ENCODE measurements at regions not wholly inside any gene's neighbourhood (a gene's known extent, or its start where the extent isn't known, plus 50 kb on each side); places are given as distances from the start of the nearest gene placed in this dataset.
"Not testable (repeated sequence)": the region's sequence is repeated elsewhere in the genome, so short reads cannot be mapped to it uniquely, and the experiment has no call there.

GRCh38 chr18:62629031-62629430, 86.3 kb upstream of the PHLPP1 start:
- ATAC-seq = no peak

- ATAC-seq = no peak
Observed at GRCh38 chr18:62631173-62631572, 84.2 kb upstream of the PHLPP1 start.

GRCh38 chr18:62632788-62633455, 82.4 kb upstream of the PHLPP1 start:
- ATAC-seq = no peak

- no peak for ATAC-seq
Observed at GRCh38 chr18:62634458-62634857, 80.9 kb upstream of the PHLPP1 start.

- peak; percentile 50 for ATAC-seq
Observed at GRCh38 chr18:62634979-62635630, 80.2 kb upstream of the PHLPP1 start.

- no peak for ATAC-seq
Observed at GRCh38 chr18:62637403-62637802, 77.9 kb upstream of the PHLPP1 start.

GRCh38 chr18:62637807-62638687, 77.3 kb upstream of the PHLPP1 start:
- no peak for ATAC-seq

- no peak for ATAC-seq
Observed at GRCh38 chr18:62643181-62643580, 72.2 kb upstream of the PHLPP1 start.

GRCh38 chr18:62644773-62645172, 70.6 kb upstream of the PHLPP1 start:
- no peak for ATAC-seq

GRCh38 chr18:62647179-62647578, 68.2 kb upstream of the PHLPP1 start:
- ATAC-seq = no peak

- no peak for ATAC-seq
Observed at GRCh38 chr18:62648045-62648678, 67.2 kb upstream of the PHLPP1 start.

GRCh38 chr18:62651276-62652056, 63.9 kb upstream of the PHLPP1 start:
- ATAC-seq = no peak

- not testable (repeated sequence) for ATAC-seq
Observed at GRCh38 chr18:62652057-62652629, 63.2 kb upstream of the PHLPP1 start.

- no peak for ATAC-seq
Observed at GRCh38 chr18:62655520-62656219, 59.7 kb upstream of the PHLPP1 start.

- ATAC-seq = no peak
Observed at GRCh38 chr18:62658028-62658427, 57.3 kb upstream of the PHLPP1 start.

GRCh38 chr18:62659698-62660097, 55.6 kb upstream of the PHLPP1 start:
- ATAC-seq = no peak

GRCh38 chr18:62660691-62661090, 54.6 kb upstream of the PHLPP1 start:
- no peak for ATAC-seq

- ATAC-seq = no peak
Observed at GRCh38 chr18:62663731-62664336, 51.5 kb upstream of the PHLPP1 start.

- no peak for ATAC-seq
Observed at GRCh38 chr18:62664414-62664813, 50.9 kb upstream of the PHLPP1 start.

GRCh38 chr18:62665188-62665587, 50.2 kb upstream of the PHLPP1 start:
- ATAC-seq = no peak
